ENCODE measurements at regions not wholly inside any gene's neighbourhood (a gene's known extent, or its start where the extent isn't known, plus 50 kb on each side); places are given as distances from the start of the nearest gene placed in this dataset.

GRCh38 chr1:55546553-55546952 is 331.4 kb upstream of the USP24 start:
- no peak for TF ChIP-seq EZH2phosphoT487 (IDR thresholded peaks at IDR 0.05; ENCODE audit: insufficient read depth, low read depth)
- TF ChIP-seq EZH2 (IDR thresholded peaks at IDR 0.05; ENCODE audit: insufficient read depth, poor library complexity, severe bottlenecking), result no peak
